ENCODE measurements at regions not wholly inside any gene's neighbourhood (a gene's known extent, or its start where the extent isn't known, plus 50 kb on each side); places are given as distances from the start of the nearest gene placed in this dataset.

GRCh38 chr22:44555597-44555996 is 57.6 kb upstream of the RTL6 start:
- TF ChIP-seq CTCF (tag by site-specific recombination; IDR thresholded peaks at IDR 0.05) (no peak), ZBTB11 (tag by site-specific recombination; conservative IDR thresholded peaks at IDR 0.05; ENCODE audit: low read depth) (no peak), ZSCAN18 (tag by site-specific recombination; IDR thresholded peaks at IDR 0.05) (no peak), ZBTB49 (tag by site-specific recombination; IDR thresholded peaks at IDR 0.05; ENCODE audit: low read depth) (no peak), ZNF76 (tag by site-specific recombination; IDR thresholded peaks at IDR 0.05; ENCODE audit: borderline replicate concordance, low read depth) (no peak), RBAK (tag by site-specific recombination; IDR thresholded peaks at IDR 0.05) (no peak), ZNF660 (tag by site-specific recombination; IDR thresholded peaks at IDR 0.05) (no peak)
